Vagina (tissue), 2 donors: ENCODE measurements at regions not wholly inside any gene's neighbourhood (a gene's known extent, or its start where the extent isn't known, plus 50 kb on each side); places are given as distances from the start of the nearest gene placed in this dataset.

ENCODE experiments used
- CTCF ChIP-seq, 3 experiments: fragments of 450-650 bp in 2 of 3; fragments of 200-600 bp in 1 of 3; sonication (generic) in 1 of 3; IDR thresholded peaks; one replicate each; pipeline ENCODE4 v1.5.1; 2017 to 2019; ENCODE audit warnings: antibody characterized with exemption in 3 of 3, mild to moderate bottlenecking in 2 of 3, moderate library complexity in 2 of 3
- POLR2AphosphoS5 ChIP-seq, 2 donors: sonication (generic); formaldehyde crosslinking; IDR thresholded peaks; one replicate each; pipeline ENCODE4 v1.9.0; 2017; ENCODE audit warnings: antibody characterized with exemption in 2 of 2, mild to moderate bottlenecking in 2 of 2, low read depth in 1 of 2; ENCODE audit not compliant: insufficient read depth in 1 of 2

- TF ChIP-seq CTCF (IDR thresholded peaks at IDR 0.05) (no peak), POLR2AphosphoS5 (IDR thresholded peaks at IDR 0.05; ENCODE audit: insufficient read depth in 1 of 2, low read depth in 1 of 2) (no peak)
These were observed 381.6 kb downstream of the SRGAP2C start for GRCh38 chr1:121566346-121566745.
